ENCODE measurements at regions not wholly inside any gene's neighbourhood (a gene's known extent, or its start where the extent isn't known, plus 50 kb on each side); places are given as distances from the start of the nearest gene placed in this dataset.

DNA sequence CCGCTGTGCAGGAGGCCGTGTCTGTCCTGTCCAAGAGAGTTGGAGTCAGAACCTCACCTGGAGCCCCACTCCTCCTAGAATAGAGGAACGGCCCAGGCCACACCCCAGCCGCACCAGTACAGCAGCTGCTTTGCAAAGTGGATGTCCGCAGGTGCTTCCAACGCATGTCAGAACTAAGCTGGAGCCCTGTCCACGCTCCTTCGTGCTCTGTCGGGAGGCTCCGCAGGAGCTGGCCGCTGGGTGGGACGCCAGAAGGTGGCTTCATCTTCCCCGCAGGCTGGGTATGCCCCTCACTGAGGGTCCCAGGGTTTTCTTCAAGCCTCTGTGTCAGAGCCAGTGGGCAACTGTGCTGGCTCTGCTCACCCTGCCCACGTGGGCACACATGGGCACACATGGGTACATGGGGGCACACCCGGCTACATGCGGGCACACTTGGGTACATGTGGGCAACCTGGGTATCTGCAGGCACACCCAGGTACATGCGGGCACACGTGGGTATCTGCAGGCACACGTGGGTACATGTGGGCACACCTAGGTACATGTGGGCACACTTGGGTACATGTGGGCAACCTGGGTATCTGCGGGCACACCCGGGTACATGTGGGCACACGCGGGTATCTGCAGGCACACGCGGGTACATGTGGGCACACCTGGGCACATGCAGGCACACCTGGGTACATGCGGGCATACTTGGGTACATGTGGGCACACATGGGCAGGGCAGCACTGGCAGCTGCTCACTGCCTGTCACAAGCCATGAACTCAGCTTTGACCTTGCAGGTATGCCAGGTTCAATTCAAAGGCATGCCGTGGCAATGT is 67.1 kb upstream of the CTDP1 start:
- Histone ChIP-seq H3K4me2 (replicated peaks; ENCODE audit: low read depth, low read length, poor library complexity, severe bottlenecking) (no peak overlapping the region), H4K20me1 (ENCODE audit: control insufficient read depth, insufficient read depth, low read length, poor library complexity, severe bottlenecking) (no peaks in the 10 kb centered on the region), H3K4me3 (ENCODE audit: control extremely low read depth in 1 of 5, extremely low read depth in 1 of 5, insufficient read depth in 1 of 5, low read depth in 2 of 5, low read length in 4 of 5) (no peak overlapping the region), H3K79me2 (ENCODE audit: control insufficient read depth, insufficient read depth, low read length) (no peaks in the 10 kb centered on the region), H3K4me1 (ENCODE audit: control insufficient read depth in 2 of 2, insufficient read depth in 2 of 2, low read length in 2 of 2) (peaks cover 3 to 5% of the 10 kb centered on the region in 2 donors), H3K36me3 (replicated peaks in 1 of 2; ENCODE audit: control extremely low read depth in 1 of 2, control insufficient read depth in 1 of 2, extremely low read depth in 1 of 2, insufficient read depth in 2 of 2, low read length in 1 of 2) (no peaks in the 10 kb centered on the region), H3K9me3 (ENCODE audit: control extremely low read depth in 1 of 3, control insufficient read depth in 2 of 3, insufficient read depth in 1 of 3, low read length in 2 of 3) (peaks cover 0 to 4% (median 0%) of the 10 kb centered on the region in 3 donors), H3K27me3 (replicated peaks in 1 of 4; ENCODE audit: control extremely low read depth in 1 of 4, control insufficient read depth in 3 of 4, insufficient read depth in 4 of 4, low read length in 3 of 4) (peaks cover 0 to 7% (median 2%) of the 10 kb centered on the region in 4 experiments), H3K27ac (ENCODE audit: low read length in 2 of 2) (no peak overlapping the region), H2AFZ (ENCODE audit: insufficient read depth, low read depth, low read length, poor library complexity, severe bottlenecking) (no peak overlapping the region), H3K9ac (ENCODE audit: low read length) (no peak overlapping the region)
- ATAC-seq (ENCODE audit: low read depth) (no peak), DNase-seq (no peak)
- Mint-ChIP-seq H3K27me3 (peaks cover 3% of the 10 kb centered on the region), H3K4me3 (no peak overlapping the region), H3K4me1 (no peaks in the 10 kb centered on the region), H3K9me3 (ENCODE audit: insufficient read depth) (no peaks in the 10 kb centered on the region), H3K27ac (no peak overlapping the region)
- no peak for TF ChIP-seq EZH2 (IDR thresholded peaks at IDR 0.05; ENCODE audit: borderline replicate concordance, insufficient read depth, low read depth, low read length, poor library complexity, severe bottlenecking)
- TF ChIP-seq, protein P1, sequence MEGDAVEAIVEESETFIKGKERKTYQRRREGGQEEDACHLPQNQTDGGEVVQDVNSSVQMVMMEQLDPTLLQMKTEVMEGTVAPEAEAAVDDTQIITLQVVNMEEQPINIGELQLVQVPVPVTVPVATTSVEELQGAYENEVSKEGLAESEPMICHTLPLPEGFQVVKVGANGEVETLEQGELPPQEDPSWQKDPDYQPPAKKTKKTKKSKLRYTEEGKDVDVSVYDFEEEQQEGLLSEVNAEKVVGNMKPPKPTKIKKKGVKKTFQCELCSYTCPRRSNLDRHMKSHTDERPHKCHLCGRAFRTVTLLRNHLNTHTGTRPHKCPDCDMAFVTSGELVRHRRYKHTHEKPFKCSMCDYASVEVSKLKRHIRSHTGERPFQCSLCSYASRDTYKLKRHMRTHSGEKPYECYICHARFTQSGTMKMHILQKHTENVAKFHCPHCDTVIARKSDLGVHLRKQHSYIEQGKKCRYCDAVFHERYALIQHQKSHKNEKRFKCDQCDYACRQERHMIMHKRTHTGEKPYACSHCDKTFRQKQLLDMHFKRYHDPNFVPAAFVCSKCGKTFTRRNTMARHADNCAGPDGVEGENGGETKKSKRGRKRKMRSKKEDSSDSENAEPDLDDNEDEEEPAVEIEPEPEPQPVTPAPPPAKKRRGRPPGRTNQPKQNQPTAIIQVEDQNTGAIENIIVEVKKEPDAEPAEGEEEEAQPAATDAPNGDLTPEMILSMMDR (IDR thresholded peaks at IDR 0.05): no peak
- POLR2A ChIA-PET: no interaction called here
- intact Hi-C loops (cut with micrococcal nuclease): no loop called here
- 95% methylated on average over 26 of the region's 27 CpGs for WGBS (ENCODE audit: insufficient coverage)
- CTCF ChIA-PET: interaction anchor here (0.7 kb wide), 1 partner anchor 28 kb away, joined by 3 read pairs; no protein-coding TSS in a partner anchor

DNA sequence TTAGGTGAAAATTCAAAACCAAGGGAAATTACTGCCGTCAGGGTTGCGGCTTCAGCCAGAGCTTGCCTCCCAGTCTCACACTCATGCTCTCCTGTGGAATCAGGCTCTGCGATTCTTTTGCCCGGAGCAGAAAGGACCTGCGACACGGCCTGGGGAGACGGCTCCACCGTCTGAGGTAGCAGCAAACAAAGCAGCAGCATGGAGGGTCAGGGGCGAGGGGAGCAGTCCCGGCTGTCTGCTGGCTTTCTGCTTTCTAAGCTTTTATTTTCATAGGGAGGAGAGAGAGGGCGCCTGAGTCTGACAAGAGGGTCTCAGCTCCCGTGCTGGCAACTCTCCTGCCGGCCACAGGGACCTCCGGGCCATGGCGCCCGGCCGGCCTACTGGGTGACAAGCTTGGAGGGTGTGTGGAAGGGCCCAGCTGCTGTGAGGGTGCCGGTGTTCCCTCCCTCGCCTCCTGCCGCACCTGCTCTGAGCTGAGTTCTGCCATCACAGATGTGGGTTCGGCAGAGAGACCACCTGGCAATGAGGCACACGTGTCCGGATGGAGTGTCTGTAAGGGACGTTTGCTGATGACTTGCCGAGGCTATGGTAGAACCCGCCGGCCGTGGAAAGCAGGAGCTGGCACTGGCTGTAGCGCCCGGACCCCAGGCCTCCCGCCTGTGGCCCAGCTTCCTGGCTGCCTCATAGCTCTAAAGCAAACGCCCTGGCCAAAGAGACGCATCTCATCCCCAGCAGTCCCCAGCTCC is 66.2 kb upstream of the CTDP1 start:
- Histone ChIP-seq H3K27me3 (replicated peaks in 1 of 4; ENCODE audit: control extremely low read depth in 1 of 4, control insufficient read depth in 3 of 4, insufficient read depth in 4 of 4, low read length in 3 of 4) (peaks cover 0 to 7% (median 2%) of the 10 kb centered on the region in 4 experiments), H2AFZ (ENCODE audit: insufficient read depth, low read depth, low read length, poor library complexity, severe bottlenecking) (no peak overlapping the region), H4K20me1 (ENCODE audit: control insufficient read depth, insufficient read depth, low read length, poor library complexity, severe bottlenecking) (no peaks in the 10 kb centered on the region), H3K27ac (ENCODE audit: low read length in 2 of 2) (no peak overlapping the region), H3K9me3 (ENCODE audit: control extremely low read depth in 1 of 3, control insufficient read depth in 2 of 3, insufficient read depth in 1 of 3, low read length in 2 of 3) (peaks cover 0 to 12% (median 0%) of the 10 kb centered on the region in 3 donors), H3K36me3 (replicated peaks in 1 of 2; ENCODE audit: control extremely low read depth in 1 of 2, control insufficient read depth in 1 of 2, extremely low read depth in 1 of 2, insufficient read depth in 2 of 2, low read length in 1 of 2) (no peaks in the 10 kb centered on the region), H3K4me1 (ENCODE audit: control insufficient read depth in 2 of 2, insufficient read depth in 2 of 2, low read length in 2 of 2) (peaks cover 3 to 5% of the 10 kb centered on the region in 2 donors), H3K79me2 (ENCODE audit: control insufficient read depth, insufficient read depth, low read length) (no peaks in the 10 kb centered on the region), H3K9ac (ENCODE audit: low read length) (no peak overlapping the region), H3K4me3 (ENCODE audit: control extremely low read depth in 1 of 5, extremely low read depth in 1 of 5, insufficient read depth in 1 of 5, low read depth in 2 of 5, low read length in 4 of 5) (no peak overlapping the region), H3K4me2 (replicated peaks; ENCODE audit: low read depth, low read length, poor library complexity, severe bottlenecking) (no peak overlapping the region)
- no peaks in the 10 kb centered on the region for H3K9me3 Mint-ChIP-seq (ENCODE audit: insufficient read depth)
- peaks cover 3% of the 10 kb centered on the region for H3K27me3 Mint-ChIP-seq
- no peak for TF ChIP-seq EZH2 (IDR thresholded peaks at IDR 0.05; ENCODE audit: borderline replicate concordance, insufficient read depth, low read depth, low read length, poor library complexity, severe bottlenecking)
- TF ChIP-seq, protein P1 (IDR thresholded peaks at IDR 0.05): no peak
- 89% methylated on average over 30 of the region's 33 CpGs for WGBS (ENCODE audit: insufficient coverage)
- DNase-seq: no peak
- ChIA-PET CTCF (no interaction called here), POLR2A (no interaction called here)
- no peak overlapping the region for H3K4me3 Mint-ChIP-seq
- H3K27ac Mint-ChIP-seq: no peak overlapping the region
- H3K4me1 Mint-ChIP-seq: no peaks in the 10 kb centered on the region
- ATAC-seq (ENCODE audit: low read depth): no peak
- intact Hi-C loops (cut with micrococcal nuclease): no loop called here

Data from B cell (primary cell).